Uterus (tissue), 3 donors: ENCODE measurements at regions not wholly inside any gene's neighbourhood (a gene's known extent, or its start where the extent isn't known, plus 50 kb on each side); places are given as distances from the start of the nearest gene placed in this dataset.

Source experiments
- DNase-seq, 2 donors: peaks; one replicate each; pipeline ENCODE4 v3.0.0-alpha.2; 2019 to 2020
- H3K27ac ChIP-seq, 2 donors: fragments of 200-600 bp; sonication (generic); 1 replicate in 1 of 2; 2 replicates in 1 of 2; pipeline ENCODE4 v1.5.1; 2016 to 2018
- H3K27me3 ChIP-seq, 2 donors: fragments of 200-600 bp; sonication (generic); one replicate each; pipeline ENCODE4 v1.5.1; 2018 to 2019; ENCODE audit warnings: control low read depth in 1 of 2
- H3K36me3 ChIP-seq, 2 donors: fragments of 200-600 bp; sonication (generic); one replicate each; pipeline ENCODE4 v1.5.1; 2019; ENCODE audit warnings: control low read depth in 1 of 2
- H3K4me1 ChIP-seq, 2 donors: fragments of 200-600 bp; sonication (generic); one replicate each; pipeline ENCODE4 v1.5.1; 2018 to 2019; ENCODE audit warnings: control low read depth in 1 of 2
- H3K4me3 ChIP-seq, 2 donors: fragments of 200-600 bp; sonication (generic); 1 replicate in 1 of 2; 2 replicates in 1 of 2; pipeline ENCODE4 v1.5.1; 2018 to 2019; ENCODE audit warnings: mild to moderate bottlenecking in 1 of 2
- H3K9me3 ChIP-seq, 2 donors: fragments of 200-600 bp; sonication (generic); one replicate each; pipeline ENCODE4 v1.5.1; 2019; ENCODE audit warnings: control low read depth in 1 of 2
- CTCF ChIP-seq, 4 experiments: fragments of 200-600 bp in 2 of 4; fragments of 450-650 bp in 2 of 4; sonication (generic) in 2 of 4; IDR thresholded peaks; one replicate each; pipeline ENCODE4 v1.5.1; 2016 to 2019; ENCODE audit warnings: antibody characterized with exemption in 4 of 4, mild to moderate bottlenecking in 2 of 4, moderate library complexity in 1 of 4
- POLR2A ChIP-seq, 2 donors: fragments of 450-650 bp; IDR thresholded peaks; one replicate each; pipeline ENCODE4 v1.6.1; 2016; ENCODE audit warnings: antibody characterized with exemption in 2 of 2, mild to moderate bottlenecking in 1 of 2, moderate library complexity in 1 of 2
- intact Hi-C: fragments of 100-400 bp; cut with DNase I; formaldehyde crosslinking; loops from one replicate; pipeline ENCODE4 v1.15.1; 2023; ENCODE audit warnings: low total_unique reads
- donor health status: DM: yes; HTN: yes; CAD: no.

GRCh38 chr5:135222771-135223170, 176.3 kb downstream of the MACROH2A1 start:
- DNase-seq: peak in 1 of 2 donors; percentile 4
- no peaks in the 10 kb centered on the region for H3K36me3 ChIP-seq
- intact Hi-C loops: no loop called here
- no peak overlapping the region for H3K27ac ChIP-seq
- H3K9me3 ChIP-seq: no peaks in the 10 kb centered on the region
- TF ChIP-seq CTCF (IDR thresholded peaks at IDR 0.05): no peak
- no peak for TF ChIP-seq POLR2A (IDR thresholded peaks at IDR 0.05)
- no peaks in the 10 kb centered on the region for H3K27me3 ChIP-seq
- no peaks in the 10 kb centered on the region for H3K4me1 ChIP-seq
- H3K4me3 ChIP-seq: no peak overlapping the region

DNA sequence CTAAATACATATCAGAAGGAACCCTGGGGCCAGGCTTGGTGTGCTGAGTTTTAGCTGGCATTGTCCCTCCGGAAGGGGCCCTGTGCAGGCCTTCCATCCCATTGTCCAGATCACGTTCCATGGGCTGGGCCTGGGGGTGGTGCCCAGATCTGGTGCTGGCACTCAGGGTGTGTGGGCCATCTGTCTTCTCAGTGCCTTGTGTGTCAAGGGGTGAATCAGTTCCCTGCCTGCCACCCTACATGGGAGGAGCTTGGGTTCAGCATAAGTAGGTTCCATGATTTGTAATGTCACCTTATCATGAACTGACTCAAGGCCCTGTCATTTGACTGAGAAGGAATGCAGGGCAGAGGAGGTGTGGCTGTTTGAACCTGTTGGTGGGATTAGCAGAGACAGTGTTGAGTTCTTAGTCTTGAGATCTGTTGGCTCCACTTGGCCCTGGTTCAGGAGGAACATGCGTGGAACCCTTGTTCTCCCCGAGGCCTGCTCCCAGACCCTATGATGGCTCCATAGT, 176.8 kb downstream of the MACROH2A1 start:
- DNase-seq: peak; percentile 8 to 10
- Histone ChIP-seq H3K27me3 (no peaks in the 10 kb centered on the region), H3K27ac (no peak overlapping the region), H3K9me3 (no peaks in the 10 kb centered on the region), H3K4me1 (no peaks in the 10 kb centered on the region), H3K36me3 (no peaks in the 10 kb centered on the region), H3K4me3 (no peak overlapping the region)
- no peak for TF ChIP-seq CTCF (IDR thresholded peaks at IDR 0.05)
- no peak for TF ChIP-seq POLR2A (IDR thresholded peaks at IDR 0.05)
- intact Hi-C loops: no loop called here

DNA sequence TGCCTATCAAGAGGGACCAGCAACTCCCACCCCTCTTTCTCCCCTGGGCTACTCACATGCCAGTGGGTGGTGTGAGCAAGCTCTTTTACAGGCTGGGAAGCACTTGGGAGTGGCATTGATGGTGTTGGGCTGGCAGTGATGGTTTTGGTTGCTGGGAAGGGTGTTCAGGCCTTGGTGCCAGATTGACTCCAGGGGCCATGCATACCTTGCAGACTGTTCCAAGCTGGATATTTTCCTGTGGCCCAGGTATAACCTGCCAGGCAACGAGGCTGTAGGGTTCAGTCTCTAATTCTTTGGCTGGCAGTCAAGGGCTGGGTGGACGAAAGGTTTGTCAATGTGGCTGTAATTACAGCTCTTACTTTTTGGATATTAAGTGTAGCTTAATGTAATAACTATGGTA, 177.3 kb downstream of the MACROH2A1 start:
- peak in 1 of 2 donors; percentile 3 for DNase-seq
- Histone ChIP-seq H3K4me3 (no peak overlapping the region), H3K27me3 (no peaks in the 10 kb centered on the region), H3K27ac (no peak overlapping the region), H3K9me3 (no peaks in the 10 kb centered on the region), H3K4me1 (no peaks in the 10 kb centered on the region), H3K36me3 (no peaks in the 10 kb centered on the region)
- no peak for TF ChIP-seq CTCF (IDR thresholded peaks at IDR 0.05)
- TF ChIP-seq POLR2A (IDR thresholded peaks at IDR 0.05): no peak
- intact Hi-C loops: no loop called here

GRCh38 chr5:135221187-135221473, 177.9 kb downstream of the MACROH2A1 start:
- H3K4me3 ChIP-seq: no peak overlapping the region
- H3K9me3 ChIP-seq: no peaks in the 10 kb centered on the region
- no peak for TF ChIP-seq CTCF (IDR thresholded peaks at IDR 0.05)
- no peak for TF ChIP-seq POLR2A (IDR thresholded peaks at IDR 0.05)
- H3K27me3 ChIP-seq: no peaks in the 10 kb centered on the region
- no peak overlapping the region for H3K27ac ChIP-seq
- no peaks in the 10 kb centered on the region for H3K36me3 ChIP-seq
- intact Hi-C loops: no loop called here
- DNase-seq: no peak
- no peaks in the 10 kb centered on the region for H3K4me1 ChIP-seq

- Histone ChIP-seq H3K36me3 (no peaks in the 10 kb centered on the region), H3K27me3 (no peaks in the 10 kb centered on the region), H3K4me3 (no peak overlapping the region), H3K27ac (no peak overlapping the region), H3K9me3 (no peaks in the 10 kb centered on the region), H3K4me1 (no peaks in the 10 kb centered on the region)
- TF ChIP-seq POLR2A (IDR thresholded peaks at IDR 0.05) (no peak), CTCF (IDR thresholded peaks at IDR 0.05) (no peak)
- DNase-seq: no peak
- intact Hi-C loops: no loop called here
These were observed 178.4 kb downstream of the MACROH2A1 start for GRCh38 chr5:135220394-135221186.
